Left lung (tissue), 4 donors: ENCODE measurements at regions not wholly inside any gene's neighbourhood (a gene's known extent, or its start where the extent isn't known, plus 50 kb on each side); places are given as distances from the start of the nearest gene placed in this dataset.

ENCODE experiments used
- ATAC-seq: fragments of 200-7000 bp; cut with Tn5 transposase; one replicate; pipeline ENCODE4 v1.9.1; 2020; ENCODE audit warnings: moderate library complexity
- DNase-seq, 4 donors: peaks; one replicate each; pipeline ENCODE4 v3.0.0-alpha.2; 2013 to 2020
- H3K27ac ChIP-seq, 2 donors: fragments of 200-600 bp; sonication (generic) in 1 of 2; one replicate each; pipeline versions ENCODE4 v1.5.0 to v1.8.0; 2020 to 2021
- H3K27me3 ChIP-seq, 2 donors: fragments of 200-600 bp; sonication (generic) in 1 of 2; one replicate each; pipeline versions ENCODE4 v1.5.0 to v1.8.0; 2020 to 2021
- H3K36me3 ChIP-seq, 2 donors: fragments of 200-600 bp; sonication (generic) in 1 of 2; one replicate each; pipeline versions ENCODE4 v1.5.0 to v1.8.0; 2020 to 2021
- H3K4me1 ChIP-seq, 2 donors: fragments of 200-600 bp; one replicate each; pipeline ENCODE4 v1.8.0; 2021
- H3K4me3 ChIP-seq, 2 donors: fragments of 200-600 bp; sonication (generic) in 1 of 2; one replicate each; pipeline versions ENCODE4 v1.5.0 to v1.8.0; 2020 to 2021; ENCODE audit warnings: mild to moderate bottlenecking in 1 of 2
- H3K9me3 ChIP-seq, 2 donors: fragments of 200-600 bp; sonication (generic) in 1 of 2; one replicate each; pipeline versions ENCODE4 v1.5.0 to v1.8.0; 2020 to 2021
- CTCF ChIP-seq, 2 donors: fragments of 200-600 bp; sonication (generic) in 1 of 2; IDR thresholded peaks; one replicate each; pipeline versions ENCODE4 v1.5.0 to v1.8.0; 2021; ENCODE audit warnings: antibody characterized with exemption in 2 of 2
- intact Hi-C, 2 donors: fragments of 100-400 bp; cut with DNase I; formaldehyde crosslinking; loops; one replicate each; pipeline versions ENCODE4 v1.11.2 to v1.14.2; 2022
- donor health status: DM: no; HTN: yes; CAD: no.
- donor health status: DM: no; HTN: no; CAD: no.

- no peak for TF ChIP-seq CTCF (IDR thresholded peaks at IDR 0.05)
- H3K27me3 ChIP-seq = no peaks in the 10 kb centered on the region
- intact Hi-C loops = no loop called here
- H3K9me3 ChIP-seq = peaks cover 0 to 2% of the 10 kb centered on the region in 2 donors
- H3K4me1 ChIP-seq = no peaks in the 10 kb centered on the region
- no peak overlapping the region for H3K27ac ChIP-seq
- no peak for ATAC-seq
- no peak overlapping the region for H3K4me3 ChIP-seq
- no peaks in the 10 kb centered on the region for H3K36me3 ChIP-seq
- DNase-seq = no peak
Measured at GRCh38 chr1:187977298-187977697, 1148.5 kb downstream of the PLA2G4A start.

DNA sequence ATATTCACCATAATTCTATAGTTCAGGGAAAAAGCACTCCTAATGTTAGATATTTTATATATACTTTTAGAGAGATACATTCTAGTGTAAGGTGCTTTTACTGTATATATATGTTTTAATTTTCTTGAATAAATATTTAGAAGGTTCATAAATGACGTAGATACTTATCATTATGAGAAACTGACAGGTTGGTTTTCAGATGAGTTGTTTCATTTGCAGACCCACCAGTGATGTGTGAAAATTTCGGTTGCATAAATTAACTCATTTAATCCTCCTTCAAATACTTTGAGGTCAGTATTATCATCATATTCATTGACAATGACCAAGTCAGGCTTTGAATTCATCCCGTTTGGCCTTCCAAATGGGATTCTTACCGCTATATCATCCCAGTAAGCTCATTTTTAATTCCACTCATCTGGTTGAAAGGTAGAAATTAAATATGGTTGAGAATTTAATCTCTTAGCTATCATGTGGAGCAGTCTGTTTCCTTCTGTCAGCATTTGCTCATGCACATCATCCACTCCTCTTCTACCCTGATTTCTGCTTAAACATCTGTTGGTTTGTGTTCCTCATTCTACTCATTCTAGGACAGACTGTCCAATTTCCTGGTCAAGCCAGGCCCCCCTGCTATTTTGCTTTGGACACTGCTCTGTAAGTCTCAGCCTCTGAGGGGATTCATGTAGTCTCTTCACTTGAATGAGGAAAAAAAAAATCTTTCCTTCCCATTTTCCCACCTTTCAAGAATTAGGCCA is 1156.6 kb downstream of the PLA2G4A start:
- H3K4me3 ChIP-seq = no peak overlapping the region
- H3K9me3 ChIP-seq = peaks cover 0 to 2% of the 10 kb centered on the region in 2 donors
- no peaks in the 10 kb centered on the region for H3K4me1 ChIP-seq
- DNase-seq (no peak), ATAC-seq (no peak)
- TF ChIP-seq CTCF (IDR thresholded peaks at IDR 0.05) = no peak
- H3K27me3 ChIP-seq = no peaks in the 10 kb centered on the region
- intact Hi-C loops = no loop called here
- H3K36me3 ChIP-seq = no peaks in the 10 kb centered on the region
- no peak overlapping the region for H3K27ac ChIP-seq

DNA sequence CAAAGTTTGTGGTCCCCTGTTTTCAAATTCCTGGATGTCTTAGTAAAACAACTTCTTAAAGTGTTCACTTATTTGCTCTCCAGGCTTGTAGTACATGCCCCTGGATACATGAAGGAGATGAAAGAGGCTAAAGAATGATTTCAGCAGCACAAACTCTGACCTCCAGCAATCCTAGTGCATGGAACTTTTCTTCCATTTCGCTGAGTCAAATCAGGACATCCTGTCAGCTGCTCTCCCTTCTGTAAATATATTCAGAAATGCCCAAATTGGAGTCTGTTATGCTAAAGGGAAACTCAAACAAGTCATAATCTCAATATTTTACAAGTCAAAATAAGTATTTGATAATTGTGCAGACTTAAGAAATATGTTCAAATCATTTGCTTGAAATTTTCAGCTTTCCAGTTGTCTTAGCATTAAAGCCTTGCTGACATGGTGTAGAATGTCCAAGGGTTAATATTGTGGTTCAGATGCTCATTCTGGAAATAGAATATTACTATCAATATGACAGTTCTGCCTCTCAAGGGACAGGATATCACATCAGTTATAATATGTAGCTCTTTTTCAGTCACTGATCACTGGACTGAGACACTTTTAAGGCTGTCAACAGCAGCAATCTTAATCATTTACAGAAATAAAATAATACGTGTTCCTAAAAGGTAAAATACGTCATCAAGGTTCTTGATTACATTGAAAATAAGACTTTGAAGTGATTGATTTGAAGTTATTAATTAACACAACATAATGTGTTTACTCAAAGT is 1157.3 kb downstream of the PLA2G4A start:
- ATAC-seq = no peak
- Histone ChIP-seq H3K36me3 (no peaks in the 10 kb centered on the region), H3K27me3 (no peaks in the 10 kb centered on the region), H3K9me3 (peaks cover 0 to 2% of the 10 kb centered on the region in 2 donors), H3K27ac (no peak overlapping the region), H3K4me1 (no peaks in the 10 kb centered on the region), H3K4me3 (no peak overlapping the region)
- intact Hi-C loops = no loop called here
- no peak for TF ChIP-seq CTCF (IDR thresholded peaks at IDR 0.05)
- no peak for DNase-seq

- Histone ChIP-seq H3K27ac (no peak overlapping the region), H3K36me3 (no peaks in the 10 kb centered on the region), H3K9me3 (no peaks in the 10 kb centered on the region), H3K4me1 (no peaks in the 10 kb centered on the region), H3K27me3 (no peaks in the 10 kb centered on the region), H3K4me3 (no peak overlapping the region)
- ATAC-seq (no peak), DNase-seq (no peak)
- no peak for TF ChIP-seq CTCF (IDR thresholded peaks at IDR 0.05)
- intact Hi-C loops = no loop called here
Measured at GRCh38 chr1:187987236-187987776, 1158.6 kb downstream of the PLA2G4A start.

DNA sequence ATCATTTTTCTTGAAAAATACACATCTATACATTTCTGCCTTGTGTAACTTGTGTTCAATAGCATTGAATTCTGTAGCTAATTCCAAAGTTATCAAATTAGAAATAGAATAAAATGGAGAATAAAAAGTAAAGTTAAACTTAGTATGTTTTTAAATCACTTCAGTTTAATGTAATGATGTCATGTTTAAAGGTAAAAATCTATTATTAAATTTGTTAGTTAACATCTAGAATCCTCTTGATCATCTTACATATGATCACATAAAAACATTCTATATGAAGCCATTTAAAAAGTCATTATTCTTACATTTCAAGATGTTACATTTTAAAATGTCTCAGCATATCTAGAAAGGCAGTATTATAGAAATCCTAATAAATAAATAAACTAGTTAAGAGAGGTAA is 1163.2 kb downstream of the PLA2G4A start:
- no peaks in the 10 kb centered on the region for H3K9me3 ChIP-seq
- H3K27ac ChIP-seq = no peak overlapping the region
- DNase-seq = no peak
- no peak for ATAC-seq
- intact Hi-C loops = no loop called here
- TF ChIP-seq CTCF (IDR thresholded peaks at IDR 0.05) = no peak
- no peaks in the 10 kb centered on the region for H3K36me3 ChIP-seq
- H3K27me3 ChIP-seq = no peaks in the 10 kb centered on the region
- no peaks in the 10 kb centered on the region for H3K4me1 ChIP-seq
- H3K4me3 ChIP-seq = no peak overlapping the region
